ENCODE measurements at regions not wholly inside any gene's neighbourhood (a gene's known extent, or its start where the extent isn't known, plus 50 kb on each side); places are given as distances from the start of the nearest gene placed in this dataset.

DNA sequence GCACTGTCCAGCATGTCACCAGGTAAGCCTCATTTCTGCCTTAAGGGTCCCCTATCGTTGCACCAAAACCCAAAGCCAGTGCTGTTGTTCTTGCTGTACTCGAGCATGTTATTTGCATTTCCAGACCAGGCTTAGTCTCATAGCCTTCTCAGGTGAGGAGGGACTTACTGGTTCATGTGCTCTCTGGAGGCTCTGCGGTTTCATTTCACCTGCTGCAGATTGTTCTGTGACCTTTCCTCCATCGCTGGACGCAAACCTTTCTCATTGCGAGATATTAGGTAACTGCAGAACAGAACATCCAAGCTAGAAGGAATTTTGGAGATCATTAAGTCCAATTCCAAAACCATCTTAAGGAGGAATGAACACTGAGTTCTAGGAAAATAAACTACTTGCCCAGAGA is 187.3 kb upstream of the BCL6 start:
- no peak for DNase-seq

DNA sequence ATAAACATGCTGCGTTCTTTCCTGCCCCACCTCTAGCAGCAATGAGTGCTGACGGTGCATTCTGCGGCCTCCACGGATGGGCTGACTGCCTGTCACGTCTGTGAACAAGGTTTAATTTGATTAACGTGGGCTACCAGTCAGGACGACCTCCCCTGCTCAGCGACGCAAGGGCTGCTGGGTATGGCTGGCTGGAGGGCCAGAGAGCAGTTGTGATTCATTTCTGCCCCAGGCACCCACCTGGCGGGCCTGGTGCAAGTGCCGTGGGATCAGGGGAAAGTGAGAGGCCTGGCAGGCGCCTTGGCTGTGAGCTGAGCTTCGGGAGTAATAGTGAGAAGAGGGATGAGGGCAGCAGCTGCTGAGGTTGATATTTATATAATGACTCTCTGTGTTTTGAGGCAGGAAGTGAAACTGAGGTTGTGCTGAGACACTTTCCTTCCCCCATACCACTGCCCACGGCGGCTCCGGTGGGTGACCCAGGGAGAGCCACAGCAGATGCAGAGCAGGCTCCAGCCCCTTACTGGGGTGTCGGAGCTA is 190.4 kb upstream of the BCL6 start:
- DNase-seq, result no peak

DNA sequence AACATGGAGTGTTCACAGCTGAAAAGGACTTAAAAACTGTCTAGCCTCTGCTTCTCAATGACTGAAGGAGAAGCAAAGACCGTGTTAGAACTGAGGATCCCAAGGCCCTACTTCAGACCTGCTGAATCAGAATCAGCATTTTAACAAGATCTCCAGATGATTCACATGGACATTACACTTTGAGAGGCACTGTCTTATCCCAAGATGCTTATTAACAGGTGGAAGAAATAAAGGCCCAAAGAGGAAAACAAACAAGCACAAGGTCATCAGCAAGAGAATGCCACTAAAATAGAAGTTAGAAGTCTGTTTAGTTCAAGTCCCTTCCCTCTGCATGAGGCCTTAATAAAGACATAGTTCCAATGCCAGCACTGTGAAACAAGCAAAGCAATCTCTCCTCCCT is 191.4 kb upstream of the BCL6 start:
- DNase-seq, result no peak

DNA sequence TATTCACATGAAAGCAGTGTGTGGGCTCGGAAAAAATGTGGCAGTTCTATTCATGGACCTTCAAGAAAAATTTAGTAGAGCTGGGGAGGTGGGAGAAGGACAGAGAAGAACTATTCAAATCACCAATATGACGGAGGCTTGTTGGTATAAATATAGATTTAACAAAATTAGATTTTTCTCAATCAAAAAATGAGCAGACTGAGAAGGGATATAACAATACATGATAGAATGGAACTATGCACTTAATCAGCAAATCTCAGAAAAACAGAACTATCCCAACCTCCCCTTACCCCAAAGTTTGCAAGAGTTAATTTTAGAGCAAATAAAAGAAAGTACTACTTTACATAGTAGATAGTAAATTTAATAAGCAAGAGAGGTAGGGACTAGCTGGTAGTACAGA is 194.6 kb upstream of the BCL6 start:
- DNase-seq, result no peak

DNA sequence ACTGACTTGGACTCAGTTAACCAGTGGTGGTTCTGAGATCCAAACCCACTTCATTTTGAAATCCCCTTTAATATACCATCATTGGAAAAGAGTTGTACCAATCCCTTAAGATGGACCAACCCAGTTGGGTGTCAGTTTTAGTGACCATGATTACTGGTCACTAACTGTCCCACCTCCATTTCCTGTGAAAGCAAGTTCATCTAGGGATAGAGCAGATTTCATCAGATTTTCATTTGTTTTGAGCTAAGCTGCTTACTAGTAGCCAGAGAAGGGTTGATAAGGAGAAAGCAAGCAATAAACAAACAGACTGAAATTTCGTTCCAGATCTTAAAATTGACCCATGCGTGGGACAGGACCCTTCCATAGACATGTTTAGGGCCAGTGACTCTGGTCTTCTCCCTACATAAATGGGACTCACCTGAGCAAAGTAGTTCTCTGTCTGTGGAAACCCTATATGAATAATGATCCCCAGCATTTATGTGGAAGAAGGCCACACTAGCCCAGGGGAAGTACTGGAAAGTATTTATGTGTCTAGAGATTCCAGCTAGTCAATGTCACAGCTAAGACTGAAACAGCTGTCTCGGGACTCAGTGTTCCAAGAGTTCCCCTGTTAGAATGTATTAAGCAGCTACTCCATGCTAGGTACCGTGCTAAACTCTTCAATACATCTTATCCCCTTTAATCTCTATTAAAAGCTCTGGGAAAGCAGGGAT is 196.0 kb upstream of the BCL6 start:
- no peak for DNase-seq

DNA sequence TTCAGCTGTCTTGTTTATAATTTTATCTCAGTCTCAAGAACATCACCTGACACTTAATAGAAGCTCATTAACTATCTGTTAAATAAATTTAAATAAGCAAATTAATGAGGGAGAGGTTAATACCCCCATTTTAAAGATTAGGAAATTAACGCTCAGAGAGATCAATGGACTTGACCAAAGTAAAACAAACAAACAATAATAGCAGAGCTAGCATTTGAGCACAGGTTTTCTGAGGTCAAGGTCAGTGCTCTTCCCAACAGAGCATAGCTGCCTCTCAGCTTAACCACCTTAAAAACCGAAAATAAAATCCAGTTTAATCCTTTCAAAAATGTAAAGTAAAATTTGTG is 196.6 kb upstream of the BCL6 start:
- DNase-seq, result no peak

DNA sequence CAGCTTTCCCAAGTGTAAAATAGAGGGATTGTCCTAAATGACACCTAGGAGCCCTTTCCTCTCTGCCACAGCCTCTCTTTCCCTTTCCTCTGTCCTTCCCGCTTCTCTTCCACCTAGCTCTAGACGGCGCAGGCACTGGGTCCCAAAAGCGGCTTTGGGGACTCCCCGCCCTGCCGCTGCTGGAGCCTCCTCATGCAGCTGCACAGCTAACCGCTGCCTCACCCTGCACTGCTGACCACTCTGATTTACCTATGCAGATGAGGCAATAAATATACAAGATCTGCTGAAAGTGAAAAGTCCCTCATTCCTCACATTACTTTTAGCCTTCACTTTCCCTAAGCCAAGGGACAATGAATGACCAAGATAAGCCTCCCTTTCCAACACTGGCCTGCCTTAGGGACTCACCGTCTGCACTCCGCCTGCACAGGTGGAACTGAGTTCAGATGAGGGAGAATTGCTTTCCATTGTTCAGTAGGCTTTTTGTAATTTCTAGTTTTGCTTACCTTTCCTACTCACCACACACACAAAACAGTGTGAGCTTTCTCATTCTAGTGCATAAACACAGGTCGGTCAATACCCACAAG is 197.5 kb upstream of the BCL6 start:
- DNase-seq, result no peak

DNA sequence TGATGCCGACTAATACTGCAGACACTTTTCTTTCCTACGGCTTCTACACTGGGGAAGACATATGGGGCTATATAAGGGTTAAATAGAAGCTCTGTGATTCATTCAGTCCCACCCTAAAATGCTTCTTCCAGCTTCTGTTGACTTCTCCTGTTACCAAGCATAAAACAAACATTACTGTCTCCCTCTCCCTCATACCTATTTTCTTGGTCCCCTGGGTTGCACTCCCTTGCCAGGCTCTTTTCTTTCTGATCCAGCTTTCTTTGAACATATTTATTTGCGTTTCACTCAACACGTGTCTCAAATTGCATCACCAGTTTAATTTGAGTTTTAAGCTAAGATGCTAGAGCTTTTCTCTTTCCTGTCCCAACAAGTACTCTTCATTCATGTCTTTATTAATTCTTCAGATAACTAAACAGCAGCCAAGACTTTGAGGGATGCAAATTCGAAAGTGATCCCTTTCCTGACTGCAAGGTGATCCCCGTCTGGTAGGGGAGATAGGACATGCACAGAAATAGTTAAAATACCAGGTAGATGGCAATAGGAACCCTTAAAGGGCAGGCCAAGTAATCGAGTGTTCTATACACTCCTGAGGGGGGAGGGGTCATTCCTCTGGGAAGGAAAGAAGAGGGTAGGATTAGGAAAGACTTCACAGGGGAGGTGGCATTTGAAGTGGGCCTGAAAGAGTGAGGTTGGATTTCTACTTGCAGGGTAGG is 198.6 kb upstream of the BCL6 start:
- DNase-seq, result no peak

DNA sequence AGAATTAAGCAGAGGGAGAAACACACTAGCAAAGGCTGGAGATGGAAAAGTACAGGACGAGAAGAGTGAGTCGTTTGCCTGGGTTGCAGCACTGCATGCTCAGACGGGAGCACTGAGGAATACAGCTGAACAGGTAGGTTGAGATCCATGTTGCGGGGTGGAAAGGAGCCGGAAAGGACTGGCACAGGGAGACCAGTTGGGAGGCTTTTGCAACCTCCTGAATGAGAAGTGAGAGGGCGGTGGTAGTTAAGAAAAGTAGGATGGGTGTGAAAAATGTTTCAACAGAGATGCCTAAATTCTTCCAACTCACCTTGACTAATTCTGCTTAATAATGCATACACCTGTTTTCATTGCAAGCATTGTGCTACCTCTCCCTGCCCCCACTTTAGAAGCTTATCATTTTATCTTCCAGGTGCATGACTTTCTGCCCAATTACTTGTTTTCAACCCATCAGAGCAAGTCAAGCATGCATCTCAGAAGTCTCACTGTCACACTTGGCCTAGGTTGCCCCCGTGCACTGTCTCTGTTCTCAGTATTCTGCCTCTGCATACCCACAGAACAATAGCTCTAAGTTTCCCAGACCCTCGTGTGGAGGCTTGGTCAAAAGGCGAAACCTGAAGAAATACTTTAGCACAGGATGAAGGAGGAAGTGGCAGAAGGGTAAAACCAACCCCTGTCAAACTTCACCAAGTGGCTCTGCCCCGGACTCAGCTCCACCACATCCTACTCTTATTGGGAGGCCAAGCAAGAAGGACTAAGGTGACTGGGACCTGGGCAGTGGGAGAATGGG is 199.3 kb upstream of the BCL6 start:
- DNase-seq, result no peak

DNA sequence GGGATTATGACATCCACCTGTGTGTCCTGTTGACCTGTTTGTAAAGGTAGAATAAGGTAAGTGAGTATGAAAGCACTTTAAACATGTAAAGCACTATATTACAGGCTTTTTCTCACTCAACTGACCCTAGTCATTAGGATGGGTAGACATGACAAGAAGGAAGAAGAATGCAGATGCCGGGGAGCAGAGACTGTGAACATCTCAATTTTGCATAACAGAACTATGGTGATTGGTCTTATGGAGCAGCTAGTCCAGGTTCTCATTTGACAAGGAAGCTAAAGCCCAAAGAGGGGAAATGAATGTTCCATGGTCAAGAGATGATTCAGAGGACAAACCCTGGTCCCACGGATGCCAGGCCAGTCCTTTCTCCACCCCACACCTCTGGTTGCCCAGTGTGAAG is 200.1 kb upstream of the BCL6 start:
- DNase-seq, result no peak

DNA sequence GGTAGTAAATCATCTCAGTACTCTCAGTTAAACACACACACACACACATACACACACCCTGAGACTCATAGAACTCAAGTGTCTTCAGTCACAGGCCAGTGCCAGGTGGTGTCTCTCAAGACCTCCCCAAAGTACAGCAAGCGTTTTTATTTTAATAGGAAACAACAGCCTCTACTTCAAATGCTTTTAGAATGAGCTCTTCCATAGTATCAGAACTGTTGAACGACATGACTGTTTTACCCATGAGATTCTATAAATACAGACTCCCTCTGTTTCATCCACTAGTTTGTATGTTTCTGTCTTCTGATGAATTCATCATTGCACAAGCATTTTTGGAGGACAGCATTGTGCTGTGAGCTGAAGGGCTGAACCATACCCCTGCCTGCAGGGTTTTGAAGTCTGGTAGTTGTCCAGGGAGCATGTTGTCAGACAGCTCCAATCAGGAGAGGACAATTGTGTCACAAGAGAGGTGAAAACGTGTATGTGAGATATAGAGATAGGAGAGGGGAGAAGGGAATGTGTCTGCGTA is 201.0 kb upstream of the BCL6 start:
- DNase-seq, result no peak

DNA sequence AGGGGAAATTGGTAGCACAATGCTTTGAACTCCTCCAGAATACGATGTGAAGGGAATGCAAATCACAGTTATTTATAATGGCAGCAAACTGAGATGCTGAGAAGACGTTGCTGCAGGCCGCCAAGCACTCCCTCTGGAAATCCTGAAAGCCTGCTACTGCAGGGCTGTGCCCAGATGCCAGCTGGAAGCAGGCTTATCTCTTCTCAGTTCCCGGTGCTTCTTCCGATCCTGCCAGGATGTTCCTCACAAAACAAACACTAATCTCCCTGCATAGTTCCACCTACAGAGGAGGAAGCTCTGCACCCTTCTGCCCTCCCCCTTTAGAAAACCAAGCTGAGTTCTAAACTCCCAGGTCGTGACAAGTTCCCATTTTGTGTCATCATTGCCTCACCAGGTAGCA is 201.7 kb upstream of the BCL6 start:
- no peak for DNase-seq

DNA sequence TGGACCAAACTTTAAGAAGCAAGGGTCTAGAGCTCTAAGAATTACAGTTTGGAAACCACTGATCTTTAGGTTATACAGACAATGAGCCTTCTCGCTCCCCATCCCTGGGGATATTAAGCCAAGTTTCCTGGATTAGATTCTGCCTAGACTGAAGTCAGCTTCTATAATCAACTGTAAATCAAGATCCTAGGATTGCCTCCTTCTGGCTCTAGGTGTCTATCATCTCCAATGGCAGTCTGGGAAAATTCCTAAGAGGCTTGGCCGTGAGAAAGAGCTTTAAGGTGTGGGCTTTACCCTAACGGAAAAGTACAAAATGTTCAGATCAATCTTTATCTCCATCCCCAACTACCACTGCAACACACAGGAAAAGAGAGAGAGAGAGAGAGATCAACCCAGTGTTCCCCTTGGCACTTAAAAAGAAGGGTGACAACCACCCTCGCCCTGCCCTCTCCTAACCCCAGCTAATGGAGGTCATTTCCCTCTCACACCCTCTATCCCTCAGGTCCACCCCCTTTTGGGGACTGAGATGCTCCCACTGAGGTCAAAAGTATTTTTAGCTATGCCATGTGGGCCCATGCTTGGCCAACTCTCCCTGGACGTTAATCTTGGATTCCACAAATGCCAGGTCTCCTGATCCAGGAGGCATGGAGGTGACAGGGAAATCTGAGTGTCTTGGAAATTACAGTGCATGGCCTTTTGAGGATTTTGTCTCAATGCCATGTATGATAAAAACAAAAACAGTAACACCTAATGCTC is 202.8 kb upstream of the BCL6 start:
- no peak for DNase-seq

DNA sequence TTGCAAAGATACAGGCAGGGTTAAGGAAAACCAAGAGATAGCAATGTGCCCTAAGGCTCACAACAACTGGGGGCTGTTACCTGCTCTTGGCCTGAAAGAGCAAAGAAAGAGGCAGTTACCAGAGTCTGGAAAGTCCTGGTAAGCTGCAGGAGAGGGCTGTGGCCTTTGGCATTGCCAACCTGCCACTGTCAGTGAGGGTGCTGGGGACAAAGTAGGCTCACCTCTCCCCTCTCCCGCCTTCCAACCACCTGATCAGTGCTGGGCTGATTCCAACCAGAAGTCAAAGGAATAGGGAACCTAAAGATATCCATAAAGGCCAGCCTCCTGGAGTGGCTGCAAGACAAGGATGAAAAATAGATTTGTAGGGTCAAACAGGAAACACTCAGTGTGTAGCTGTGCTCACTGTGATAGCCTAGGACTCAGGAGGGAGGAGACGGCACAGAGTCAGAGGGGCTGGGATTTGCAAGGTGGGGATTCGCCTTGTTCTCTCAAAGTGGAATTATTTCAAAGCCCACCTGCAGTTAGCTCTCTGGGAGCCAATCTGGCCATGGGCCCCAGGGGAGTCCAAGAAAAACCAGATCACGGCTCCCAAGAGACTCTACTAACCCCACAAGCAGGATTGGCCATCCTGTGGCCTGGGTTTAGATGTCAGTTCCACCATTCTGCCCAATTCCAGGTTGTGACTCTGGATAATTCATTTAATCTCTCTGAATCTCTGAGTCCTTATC is 204.0 kb upstream of the BCL6 start:
- no peak for DNase-seq

DNA sequence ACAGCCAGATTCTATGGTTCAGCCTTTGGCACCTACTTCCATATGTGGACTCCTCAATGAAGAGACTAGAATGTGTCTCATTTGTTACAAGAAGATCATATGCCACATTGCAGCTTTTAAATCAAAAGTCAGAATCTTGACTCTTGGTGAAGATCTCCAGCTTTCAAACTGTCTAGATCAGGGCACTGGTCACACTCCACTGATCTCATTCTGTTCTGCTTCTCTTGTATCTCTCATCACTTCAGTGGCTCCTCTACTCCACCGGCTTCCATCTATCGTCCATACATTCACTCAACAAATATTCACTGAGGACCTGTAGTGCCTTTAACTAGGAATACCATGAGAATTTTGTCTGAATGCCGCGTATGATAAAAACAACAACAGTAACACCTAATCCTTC is 203.3 kb upstream of the LPP start:
- DNase-seq, result no peak

DNA sequence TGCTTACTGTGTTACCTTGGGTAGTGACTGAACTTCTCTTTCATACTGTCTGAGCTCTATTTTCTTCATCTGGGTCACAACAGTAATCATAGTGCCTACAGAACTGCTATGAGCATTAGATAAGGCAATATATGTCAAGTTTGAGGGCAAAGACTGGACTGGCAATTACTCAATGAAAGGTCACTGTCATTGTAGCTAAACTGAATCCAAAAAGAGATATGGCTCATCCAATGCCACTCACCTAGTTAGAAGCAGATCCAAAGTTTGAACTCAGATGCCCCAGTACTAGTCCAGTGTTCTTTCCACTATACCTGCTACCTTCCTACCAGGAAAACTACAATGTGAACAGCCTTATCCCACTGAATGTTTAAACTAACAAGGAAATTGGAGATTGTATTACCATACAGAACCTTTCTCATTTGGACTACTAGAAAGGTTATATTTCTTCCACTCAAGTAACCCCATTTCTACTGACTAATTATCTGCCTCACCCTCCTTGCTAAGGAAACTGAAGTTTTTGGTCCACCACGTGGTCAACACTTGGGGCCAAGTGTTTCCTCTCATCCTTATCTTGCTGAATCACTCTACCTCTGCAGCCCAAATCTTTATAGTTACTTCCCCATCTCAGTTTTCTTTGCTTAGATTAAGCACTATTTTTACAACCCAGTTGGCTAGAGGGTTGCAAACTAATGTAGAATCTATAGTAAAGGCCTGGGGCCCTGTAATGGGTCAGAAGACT is 202.3 kb upstream of the LPP start:
- DNase-seq, result no peak

DNA sequence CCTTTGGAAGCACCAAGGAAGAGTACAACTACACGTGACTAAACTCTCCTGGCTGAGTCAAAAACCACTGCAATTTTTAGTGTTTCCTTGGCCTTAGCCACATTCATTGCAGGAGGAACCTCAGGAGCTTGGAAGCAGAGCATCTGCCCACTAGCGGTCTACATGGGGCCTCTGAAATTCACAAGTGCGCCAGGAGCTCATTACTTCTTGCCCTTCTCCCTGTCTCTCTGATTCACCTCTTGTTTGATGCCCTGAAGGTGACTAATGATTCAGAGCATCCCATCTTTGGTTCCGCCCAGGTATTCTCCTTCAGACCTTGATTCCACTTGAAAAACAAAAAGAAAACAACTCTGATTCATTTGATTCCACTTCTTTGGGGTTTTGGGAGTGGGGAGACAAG is 201.1 kb upstream of the LPP start:
- no peak for DNase-seq

DNA sequence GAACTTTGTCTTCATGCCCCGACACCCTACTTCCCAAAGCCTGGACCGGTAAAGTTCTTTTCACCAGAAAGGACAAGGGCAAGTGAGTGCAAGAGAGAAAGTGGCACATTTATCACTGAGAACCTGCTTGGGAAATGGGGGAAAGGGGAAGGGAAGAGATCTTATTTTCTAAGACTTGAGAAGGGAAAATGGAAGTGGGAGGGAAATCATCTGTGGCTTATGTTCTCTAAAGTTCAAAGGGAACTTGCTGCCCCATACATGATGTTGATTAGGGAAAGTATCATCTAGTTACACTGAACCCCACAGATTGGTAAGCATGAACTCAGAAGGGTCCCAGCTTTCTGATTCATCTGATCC is 199.5 kb upstream of the LPP start:
- no peak for DNase-seq

DNA sequence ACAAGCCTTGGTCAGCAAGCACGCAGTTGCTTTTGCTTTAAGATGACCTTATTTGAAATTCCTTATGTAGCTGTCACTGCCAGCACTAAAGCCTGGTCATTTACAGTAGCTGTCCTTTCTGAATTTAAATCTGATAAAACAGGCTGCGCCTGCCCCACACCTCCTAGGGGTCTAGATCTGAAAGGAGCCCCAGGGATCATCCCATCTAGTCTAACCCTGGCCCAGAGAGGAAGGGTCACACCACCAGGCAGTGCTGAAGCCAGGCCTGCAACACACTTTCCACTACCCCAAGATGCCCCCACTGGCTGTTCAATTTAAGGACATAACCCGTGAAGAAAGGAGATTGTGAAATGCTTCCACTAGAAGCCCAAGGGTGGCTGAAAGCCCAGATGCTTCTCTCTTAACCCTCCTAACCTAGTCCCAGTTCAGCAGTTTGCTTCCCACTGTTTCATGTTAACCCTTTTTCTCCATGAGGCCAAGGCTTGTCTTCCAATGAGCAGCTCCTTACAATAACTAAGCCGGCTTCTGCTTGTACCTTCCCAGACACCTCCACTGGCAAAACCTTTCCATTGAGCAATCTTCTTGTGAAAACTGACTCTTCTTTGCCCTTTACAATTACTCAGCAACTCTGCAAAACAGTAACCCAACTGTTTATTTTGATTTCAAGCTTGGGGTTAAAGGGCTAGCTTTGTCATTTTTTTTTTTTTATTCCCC is 198.9 kb upstream of the LPP start:
- peak; percentile 29 for DNase-seq

DNA sequence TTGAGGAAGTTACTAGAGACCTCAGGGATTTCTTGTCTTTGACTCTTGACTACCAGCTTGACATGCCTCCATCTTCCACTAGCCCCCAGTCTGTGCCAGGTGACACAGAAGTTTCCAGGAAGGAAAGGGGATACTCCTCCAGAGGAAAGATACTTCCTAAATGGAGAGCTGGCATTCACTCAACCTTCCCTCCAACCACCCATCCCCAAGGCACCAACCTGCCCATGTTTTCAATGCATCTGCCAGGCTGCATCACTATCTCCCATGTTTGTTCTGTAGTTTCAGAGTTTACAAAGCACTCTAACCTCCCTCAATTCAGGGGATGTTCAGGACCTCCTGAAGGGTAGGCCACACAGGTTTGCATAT is 198.4 kb upstream of the LPP start:
- DNase-seq, result no peak

DNA sequence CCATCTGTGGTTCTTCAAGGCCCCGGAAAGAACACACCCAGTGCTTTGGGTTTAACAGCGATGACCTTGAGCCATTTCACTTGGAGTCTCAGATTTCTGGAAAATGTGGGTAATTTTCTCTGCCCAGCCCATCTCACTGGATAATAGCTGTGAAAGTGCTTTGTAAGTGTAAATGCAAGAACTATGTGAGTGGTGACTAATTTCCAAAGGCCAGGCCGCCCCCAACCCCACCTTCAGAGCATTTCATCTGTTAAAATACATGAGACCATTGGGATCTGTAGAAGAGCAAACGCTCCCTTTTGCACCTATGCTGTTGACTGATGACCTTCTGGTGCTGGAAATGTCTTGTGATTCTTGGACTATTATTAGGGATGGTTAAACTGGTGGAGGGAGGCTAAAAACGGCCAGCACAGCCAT is 196.8 kb upstream of the LPP start:
- DNase-seq, result no peak
